ENCODE measurements at regions not wholly inside any gene's neighbourhood (a gene's known extent, or its start where the extent isn't known, plus 50 kb on each side); places are given as distances from the start of the nearest gene placed in this dataset.

GRCh38 chr18:73254564-73254963 lies 386.8 kb upstream of the NETO1 start:
- TF ChIP-seq POLR2A (IDR thresholded peaks at IDR 0.05), result no peak
- TF ChIP-seq POLR2AphosphoS5 (IDR thresholded peaks at IDR 0.05), result no peak
- TF ChIP-seq CTCF (IDR thresholded peaks at IDR 0.05), result no peak
- no peak for TF ChIP-seq EP300 (IDR thresholded peaks at IDR 0.05)

Data from gastroesophageal sphincter (tissue), 3 donors.